ENCODE measurements at regions not wholly inside any gene's neighbourhood (a gene's known extent, or its start where the extent isn't known, plus 50 kb on each side); places are given as distances from the start of the nearest gene placed in this dataset.
"Not testable (repeated sequence)": the region's sequence is repeated elsewhere in the genome, so short reads cannot be mapped to it uniquely, and the experiment has no call there.

DNA sequence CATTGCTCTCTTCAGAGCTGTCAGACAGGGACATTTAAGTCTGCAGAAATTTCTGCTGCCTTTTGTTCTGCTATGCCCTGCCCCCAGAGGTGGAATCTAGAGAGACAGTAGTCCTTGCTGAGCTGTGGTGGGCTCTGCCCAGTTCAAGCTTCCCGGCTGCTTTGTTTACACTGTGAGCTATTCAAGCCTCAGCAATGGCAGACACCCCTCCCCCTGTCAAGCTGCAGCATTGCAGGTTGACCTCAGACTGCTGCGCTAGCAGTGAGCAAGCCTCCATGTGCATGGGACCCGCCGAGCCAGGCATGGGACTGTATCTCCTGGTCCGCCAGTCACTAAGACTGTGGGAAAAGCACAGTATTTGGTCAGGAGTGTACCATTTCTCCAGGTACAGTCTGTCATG lies 53.6 kb upstream of the MAPK10 start:
- H3K27me3 ChIP-seq; H3K4me1 ChIP-seq; H3K4me3 ChIP-seq (replicated peaks in 1 of 3); H3K27ac ChIP-seq; H3K9me3 ChIP-seq; H3K36me3 ChIP-seq; intact Hi-C loops (cut with DNase I); DNase-seq: not testable (repeated sequence)
- WGBS, 2 donors, result 79 to 80% methylated on average over 5 of the region's 5 CpGs

- Histone ChIP-seq H3K27ac (no peak overlapping the region), H3K9me3 (no peaks in the 10 kb centered on the region), H3K36me3 (no peaks in the 10 kb centered on the region), H3K4me3 (replicated peaks in 1 of 3) (no peak overlapping the region), H3K4me1 (no peaks in the 10 kb centered on the region), H3K27me3 (no peaks in the 10 kb centered on the region)
- 83 to 94% methylated on average over 2 of the region's 2 CpGs for whole genome bisulfite sequencing, 2 donors
- TF ChIP-seq POLR2A (IDR thresholded peaks at IDR 0.05) (no peak), CTCF (IDR thresholded peaks at IDR 0.05) (no peak)
- intact Hi-C loops (cut with DNase I), result no loop called here
- DNase-seq, result no peak
Measured at GRCh38 chr4:86414686-86415085, 54.8 kb upstream of the MAPK10 start.

DNA sequence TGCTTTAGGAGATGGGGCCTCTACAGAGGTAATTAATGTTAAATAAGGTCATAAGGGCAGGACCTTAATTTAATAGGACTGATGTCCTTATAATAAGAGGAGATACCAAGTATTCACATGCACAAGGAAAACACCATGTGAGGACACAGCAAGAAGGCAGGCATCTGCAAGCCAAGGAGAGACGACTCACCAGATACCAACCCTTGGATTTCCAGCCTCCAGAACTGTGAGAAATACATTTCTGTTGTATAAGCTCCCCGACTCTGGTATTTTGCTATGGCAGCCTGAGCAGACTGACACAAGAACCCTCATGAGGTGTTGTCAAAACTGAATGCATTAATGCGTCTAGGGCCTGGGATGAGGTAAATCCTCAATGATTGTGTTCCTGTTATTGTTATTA lies 56.2 kb upstream of the MAPK10 start:
- Histone ChIP-seq H3K27ac (no peak overlapping the region), H3K4me1 (no peaks in the 10 kb centered on the region), H3K9me3 (no peaks in the 10 kb centered on the region), H3K4me3 (replicated peaks in 1 of 3) (no peak overlapping the region), H3K27me3 (no peaks in the 10 kb centered on the region), H3K36me3 (no peaks in the 10 kb centered on the region)
- intact Hi-C loops (cut with DNase I), result no loop called here
- no peak for TF ChIP-seq POLR2A (IDR thresholded peaks at IDR 0.05)
- TF ChIP-seq CTCF (IDR thresholded peaks at IDR 0.05), result no peak
- 88 to 97% methylated on average over 3 of the region's 3 CpGs for WGBS, 2 donors
- DNase-seq, result no peak

DNA sequence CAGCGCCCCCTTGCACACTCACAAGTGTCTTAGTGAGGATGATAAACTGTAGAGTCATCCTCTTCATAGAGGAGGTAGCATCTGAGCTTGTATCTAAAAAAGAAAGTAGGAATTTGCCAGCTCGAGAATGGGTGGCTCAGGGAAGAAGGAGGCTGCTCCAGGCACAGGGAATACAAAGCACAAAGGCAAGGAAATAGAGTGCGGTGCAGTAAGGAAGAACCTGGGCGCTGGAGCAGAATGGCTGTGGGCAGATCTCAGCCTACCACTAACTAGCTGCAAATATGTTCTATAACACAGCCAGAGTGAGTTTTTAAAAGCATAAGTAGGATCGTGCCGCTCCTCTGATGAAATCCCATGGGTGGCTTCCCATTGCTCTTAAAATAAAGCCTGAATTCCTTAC lies 61.6 kb upstream of the MAPK10 start:
- 88 to 91% methylated on average over 6 of the region's 6 CpGs for WGBS, 2 donors
- TF ChIP-seq POLR2A (IDR thresholded peaks at IDR 0.05), result no peak
- no peak for TF ChIP-seq CTCF (IDR thresholded peaks at IDR 0.05)
- Histone ChIP-seq H3K36me3 (no peaks in the 10 kb centered on the region), H3K4me3 (replicated peaks in 1 of 3) (no peak overlapping the region), H3K9me3 (no peaks in the 10 kb centered on the region), H3K27ac (no peak overlapping the region), H3K4me1 (no peaks in the 10 kb centered on the region), H3K27me3 (no peaks in the 10 kb centered on the region)
- intact Hi-C loops (cut with DNase I), result no loop called here
- no peak for DNase-seq

GRCh38 chr4:86431543-86432116 lies 71.8 kb upstream of the MAPK10 start:
- Histone ChIP-seq H3K36me3 (no peaks in the 10 kb centered on the region), H3K9me3 (no peaks in the 10 kb centered on the region), H3K4me3 (replicated peaks in 1 of 3) (no peak overlapping the region), H3K27me3 (no peaks in the 10 kb centered on the region), H3K4me1 (no peaks in the 10 kb centered on the region), H3K27ac (no peak overlapping the region)
- WGBS, 2 donors, result 92 to 95% methylated on average over 6 of the region's 6 CpGs
- TF ChIP-seq CTCF (IDR thresholded peaks at IDR 0.05), result no peak
- no peak for TF ChIP-seq POLR2A (IDR thresholded peaks at IDR 0.05)
- intact Hi-C loops (cut with DNase I), result no loop called here
- DNase-seq, result no peak
